Left renal pelvis (tissue), 4 donors: ENCODE measurements at regions not wholly inside any gene's neighbourhood (a gene's known extent, or its start where the extent isn't known, plus 50 kb on each side); places are given as distances from the start of the nearest gene placed in this dataset.
"Not testable (repeated sequence)": the region's sequence is repeated elsewhere in the genome, so short reads cannot be mapped to it uniquely, and the experiment has no call there.

Source experiments
- DNase-seq, 4 donors: peaks; one replicate each; pipeline ENCODE4 v3.0.0-alpha.2; 2013; ENCODE audit warnings: low read depth in 4 of 4, low spot score in 3 of 4

DNA sequence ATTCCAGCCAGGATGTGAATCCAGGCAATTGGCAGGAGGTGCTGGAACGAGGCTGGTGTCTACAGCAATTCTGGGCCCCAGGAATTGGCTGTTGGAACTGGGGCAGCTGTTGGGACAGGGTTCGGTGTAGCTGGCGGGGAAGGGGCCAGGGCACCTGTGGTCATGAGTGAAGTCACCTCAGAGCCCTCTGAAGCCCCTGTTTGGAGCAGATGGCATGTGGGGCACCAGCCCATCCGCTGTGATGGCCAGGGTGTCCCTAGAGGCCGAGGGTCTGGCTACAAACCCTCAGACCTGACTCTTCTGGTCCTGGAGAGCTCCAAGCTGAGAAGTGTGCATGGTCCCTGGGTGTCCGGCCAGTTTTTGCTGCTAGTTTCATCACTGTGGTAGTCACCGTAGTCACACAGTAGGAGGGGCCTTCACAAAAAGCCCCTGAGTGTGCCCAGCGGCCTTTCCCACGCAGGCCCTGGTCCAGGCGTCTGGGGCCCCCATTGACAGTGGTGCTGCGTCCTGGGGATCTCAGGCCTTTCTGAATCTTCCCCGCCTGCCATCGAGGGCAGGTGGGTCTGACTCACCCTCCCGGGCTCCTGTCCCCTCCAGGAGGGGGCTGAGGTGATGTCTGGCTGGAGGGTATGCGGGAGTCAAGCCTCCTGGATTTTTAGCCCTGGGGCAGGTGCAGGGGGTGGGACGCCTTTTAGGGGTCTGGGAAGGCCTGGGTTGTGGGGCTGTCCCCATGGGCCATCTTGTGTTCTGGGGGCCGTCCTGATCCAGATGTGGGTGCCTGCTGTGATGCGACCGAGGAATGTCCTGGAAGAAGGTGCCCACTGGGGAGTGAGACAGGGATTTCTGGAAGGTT is 368.0 kb downstream of the TMEM121 start:
- DNase-seq: no peak

DNA sequence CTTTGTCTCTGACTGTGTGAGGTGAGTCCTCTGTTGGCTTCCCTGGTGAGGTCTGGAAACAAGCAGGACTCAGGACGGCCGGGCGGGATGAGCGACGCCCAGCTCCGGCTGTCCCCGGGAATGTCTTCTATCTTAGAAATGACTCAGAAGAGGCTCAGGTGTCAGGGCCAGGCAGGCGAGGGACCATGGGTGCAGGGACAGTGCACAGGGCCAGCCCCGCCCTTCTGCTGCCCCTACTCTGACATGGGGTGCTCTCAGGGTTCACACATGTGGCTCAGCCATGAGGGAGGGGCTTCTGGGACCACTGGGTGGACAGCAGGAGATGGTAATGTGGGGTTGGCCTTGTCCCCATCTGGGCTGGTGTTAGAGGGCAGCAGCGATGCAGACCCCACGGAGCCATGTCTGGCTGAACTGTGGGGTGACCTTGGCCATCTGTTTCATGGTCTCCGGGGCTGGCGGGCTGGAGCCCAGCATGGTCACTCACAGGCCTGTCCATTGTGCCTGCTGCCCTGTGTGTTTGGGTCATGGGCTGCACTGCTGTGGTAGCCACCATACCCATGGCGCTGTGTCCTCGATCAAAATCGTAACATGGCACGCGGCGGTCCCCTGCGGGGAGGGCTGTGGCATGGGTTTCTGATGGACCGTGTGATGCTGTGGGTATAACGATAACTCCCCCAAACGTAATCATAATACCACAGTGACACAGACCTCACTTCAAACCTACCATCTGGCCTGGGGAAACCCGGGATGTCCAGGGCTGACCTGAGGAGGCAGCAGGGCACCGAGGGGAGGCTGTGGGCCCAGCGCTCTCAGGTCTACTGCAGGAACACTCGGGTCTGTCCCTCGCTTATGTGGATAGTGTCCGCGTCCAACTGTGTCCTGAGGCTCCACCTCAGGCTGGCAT is 368.8 kb downstream of the TMEM121 start:
- DNase-seq: no peak

DNA sequence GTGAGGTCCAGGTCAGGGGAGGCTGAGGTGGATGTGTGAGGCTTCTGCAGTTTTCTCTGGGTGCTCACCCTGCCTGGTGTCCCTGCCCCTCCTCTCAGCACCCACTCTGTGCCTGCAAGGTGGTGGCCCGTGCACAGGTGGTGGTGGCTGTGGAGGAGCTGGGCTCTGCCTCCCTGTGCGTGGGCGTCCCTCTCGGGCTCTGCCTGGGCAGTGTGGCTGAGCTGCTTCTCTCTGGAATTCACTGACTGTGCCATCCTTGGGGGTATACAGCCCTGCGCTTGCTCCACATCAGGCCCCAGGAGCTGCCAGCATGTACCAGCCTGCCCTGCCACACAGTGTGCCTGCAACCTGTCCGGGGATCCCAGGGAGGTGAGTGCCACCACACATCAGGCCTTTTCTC is 369.8 kb downstream of the TMEM121 start:
- DNase-seq: not testable (repeated sequence)

GRCh38 chr14:105896961-105897724 is 370.8 kb downstream of the TMEM121 start:
- not testable (repeated sequence) for DNase-seq

- no peak for DNase-seq
These were observed 371.3 kb downstream of the TMEM121 start for GRCh38 chr14:105897725-105898113.

- DNase-seq: no peak
These were observed 372.2 kb downstream of the TMEM121 start for GRCh38 chr14:105898482-105899010.

DNA sequence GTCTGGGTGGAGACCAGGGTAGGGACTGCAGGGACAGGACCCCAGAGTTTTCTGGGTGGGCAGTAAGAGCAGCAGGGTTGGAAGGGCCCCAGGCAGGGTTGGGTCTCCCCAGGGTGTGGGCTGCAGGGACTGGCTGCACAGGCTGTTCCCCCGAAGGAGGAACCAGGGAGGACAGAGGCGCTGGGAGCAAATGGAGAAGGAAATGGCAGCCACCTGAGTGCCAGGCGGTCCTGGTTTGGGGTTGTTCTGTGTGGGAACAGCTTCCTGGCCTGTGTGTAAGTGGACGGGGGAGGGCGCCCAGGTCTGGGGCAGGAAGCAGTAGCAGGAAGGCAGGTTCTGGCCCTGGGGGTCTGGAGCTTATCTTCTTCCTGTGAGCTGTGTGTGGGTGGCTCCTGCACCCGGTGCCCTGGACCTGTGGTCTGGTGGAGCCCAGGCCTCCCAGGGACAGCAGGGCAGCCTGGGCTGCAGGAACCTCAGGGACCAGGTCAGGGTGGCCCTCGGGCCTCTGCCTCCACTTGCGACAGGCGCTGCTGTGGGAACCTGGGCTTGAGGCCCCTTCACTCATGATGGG is 372.8 kb downstream of the TMEM121 start:
- DNase-seq: no peak

DNA sequence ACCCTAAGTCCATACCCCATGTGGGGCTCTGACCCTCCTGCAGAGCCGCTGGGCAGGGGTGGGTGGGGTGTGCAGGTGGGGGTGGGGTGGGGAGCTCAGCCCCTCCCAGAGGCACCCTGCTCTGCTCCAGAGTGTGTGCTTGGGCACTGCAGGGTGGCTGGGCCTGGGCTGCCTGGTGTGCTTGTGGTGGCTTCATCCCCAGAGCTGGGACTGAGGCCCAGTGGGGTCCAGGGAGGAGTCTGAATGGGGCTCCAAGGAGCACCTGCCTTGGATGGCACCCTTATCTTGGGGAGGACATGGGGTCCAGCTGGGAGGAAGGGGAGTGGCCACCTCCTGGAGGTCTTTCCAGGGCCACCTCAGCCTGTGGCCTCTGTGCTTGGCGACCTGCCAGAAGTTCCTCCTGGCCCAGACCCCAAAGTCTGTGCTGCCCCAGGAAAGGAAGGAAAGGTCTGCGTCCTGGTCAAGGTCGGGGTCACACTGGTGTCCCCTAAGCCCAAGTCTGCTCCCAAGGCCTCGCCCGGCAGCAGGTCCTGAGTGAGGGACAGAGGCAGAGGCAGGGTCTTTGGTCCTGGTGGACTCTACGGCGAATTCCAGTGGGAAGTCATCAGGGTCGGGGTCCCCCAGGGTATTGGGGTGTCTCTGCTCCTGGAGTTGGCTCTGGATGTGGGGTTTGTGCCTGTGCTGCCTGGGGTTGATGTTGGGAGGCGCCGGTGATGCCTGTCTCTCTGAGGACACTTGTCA is 373.4 kb downstream of the TMEM121 start:
- no peak for DNase-seq

- DNase-seq: no peak
These were observed 374.2 kb downstream of the TMEM121 start for GRCh38 chr14:105900398-105901160.

DNA sequence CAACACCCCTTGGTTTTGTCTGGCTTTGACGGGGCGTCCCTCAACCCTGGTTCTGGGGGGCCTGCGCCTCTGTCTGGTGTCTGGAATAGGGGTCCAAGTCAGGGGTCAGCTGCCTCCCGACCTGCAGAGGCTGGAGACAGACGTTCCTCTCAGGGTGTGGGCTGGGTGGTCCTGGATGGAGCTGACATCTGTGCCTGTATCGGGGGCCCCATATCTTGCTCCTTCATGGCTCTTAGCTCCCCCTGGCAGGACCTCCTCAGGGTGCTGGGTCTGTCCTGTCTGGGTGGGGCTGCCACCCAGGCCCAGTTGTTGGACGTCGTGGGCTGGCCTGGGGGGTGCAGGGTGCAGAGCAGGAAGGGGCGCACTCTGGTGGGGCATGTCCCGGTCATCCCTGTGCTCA is 374.8 kb downstream of the TMEM121 start:
- DNase-seq: no peak

GRCh38 chr14:105902131-105902898 is 375.9 kb downstream of the TMEM121 start:
- DNase-seq: no peak

- DNase-seq: not testable (repeated sequence)
These were observed 376.4 kb downstream of the TMEM121 start for GRCh38 chr14:105902899-105903165.

GRCh38 chr14:105903971-105904370 is 377.6 kb downstream of the TMEM121 start:
- no peak for DNase-seq

DNA sequence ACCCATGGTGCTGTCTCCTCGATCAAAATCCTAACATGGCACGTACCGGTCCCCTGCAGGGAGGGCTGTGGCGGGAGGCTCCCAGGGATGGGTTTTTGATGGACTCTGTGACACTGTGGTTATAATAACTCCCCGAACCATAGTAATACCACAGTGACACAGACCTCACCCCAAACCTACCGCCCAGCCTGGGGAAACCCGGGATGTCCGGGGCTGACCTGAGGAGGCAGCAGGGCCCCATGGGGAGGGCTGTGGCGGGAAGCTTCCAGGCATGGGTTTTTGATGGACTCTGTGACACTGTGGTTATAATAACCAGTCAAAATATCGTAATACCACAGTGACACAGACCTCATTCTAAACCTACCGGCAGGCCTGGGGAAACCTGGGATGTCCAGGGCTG is 378.0 kb downstream of the TMEM121 start:
- DNase-seq: no peak

- no peak for DNase-seq
These were observed 379.1 kb downstream of the TMEM121 start for GRCh38 chr14:105905456-105905855.

- no peak for DNase-seq
These were observed 380.9 kb downstream of the TMEM121 start for GRCh38 chr14:105907276-105907675.

- DNase-seq: no peak
These were observed 381.6 kb downstream of the TMEM121 start for GRCh38 chr14:105908006-105908405.

DNA sequence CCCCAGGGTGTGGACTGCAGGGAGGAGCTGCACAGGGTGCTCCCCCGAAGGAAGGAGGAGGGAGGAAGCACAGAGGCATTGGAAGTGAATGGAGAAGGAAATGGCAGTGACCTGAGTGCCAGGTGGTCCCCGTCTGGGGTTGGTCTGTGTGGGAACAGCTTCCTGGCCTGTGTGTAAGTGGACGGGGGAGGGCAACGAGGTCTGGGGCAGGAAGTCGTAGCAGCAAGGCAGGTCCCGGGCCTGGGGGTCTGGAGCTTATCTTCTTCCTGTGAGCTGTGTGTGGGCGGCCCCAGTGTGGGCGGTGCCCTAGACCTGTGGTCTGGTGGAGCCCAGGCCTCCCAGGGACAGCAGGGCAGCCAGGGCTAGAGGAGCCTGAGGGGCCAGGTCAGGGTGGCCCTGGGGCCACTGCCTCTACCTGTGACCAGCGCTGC is 382.1 kb downstream of the TMEM121 start:
- no peak for DNase-seq
